ENCODE measurements at regions not wholly inside any gene's neighbourhood (a gene's known extent, or its start where the extent isn't known, plus 50 kb on each side); places are given as distances from the start of the nearest gene placed in this dataset.

DNA sequence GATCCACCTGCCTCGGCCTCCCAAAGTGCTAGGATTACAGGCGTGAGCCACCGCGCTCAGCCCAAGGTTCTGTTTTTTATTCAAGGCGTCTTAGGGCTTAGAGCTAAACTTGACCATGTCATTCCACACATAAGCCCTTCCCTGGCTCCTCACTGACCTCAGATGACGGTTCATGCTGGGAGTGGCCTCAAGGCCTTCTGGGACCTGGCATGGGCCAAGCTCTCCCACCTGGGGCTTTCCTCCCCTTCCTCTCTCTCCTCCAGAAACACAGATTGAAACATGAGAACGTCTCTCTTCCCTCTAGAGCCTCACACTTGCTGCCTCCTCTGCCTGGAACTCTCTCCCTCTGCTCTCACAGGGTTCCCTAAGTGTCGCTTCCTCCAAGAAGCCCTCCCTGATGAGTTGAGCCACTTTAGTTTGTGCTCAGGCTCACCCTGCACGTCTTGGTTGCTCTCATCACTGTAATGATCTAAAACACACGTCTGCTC, 155.6 kb upstream of the IER5L start (continued):
- TF ChIP-seq, protein P1, sequence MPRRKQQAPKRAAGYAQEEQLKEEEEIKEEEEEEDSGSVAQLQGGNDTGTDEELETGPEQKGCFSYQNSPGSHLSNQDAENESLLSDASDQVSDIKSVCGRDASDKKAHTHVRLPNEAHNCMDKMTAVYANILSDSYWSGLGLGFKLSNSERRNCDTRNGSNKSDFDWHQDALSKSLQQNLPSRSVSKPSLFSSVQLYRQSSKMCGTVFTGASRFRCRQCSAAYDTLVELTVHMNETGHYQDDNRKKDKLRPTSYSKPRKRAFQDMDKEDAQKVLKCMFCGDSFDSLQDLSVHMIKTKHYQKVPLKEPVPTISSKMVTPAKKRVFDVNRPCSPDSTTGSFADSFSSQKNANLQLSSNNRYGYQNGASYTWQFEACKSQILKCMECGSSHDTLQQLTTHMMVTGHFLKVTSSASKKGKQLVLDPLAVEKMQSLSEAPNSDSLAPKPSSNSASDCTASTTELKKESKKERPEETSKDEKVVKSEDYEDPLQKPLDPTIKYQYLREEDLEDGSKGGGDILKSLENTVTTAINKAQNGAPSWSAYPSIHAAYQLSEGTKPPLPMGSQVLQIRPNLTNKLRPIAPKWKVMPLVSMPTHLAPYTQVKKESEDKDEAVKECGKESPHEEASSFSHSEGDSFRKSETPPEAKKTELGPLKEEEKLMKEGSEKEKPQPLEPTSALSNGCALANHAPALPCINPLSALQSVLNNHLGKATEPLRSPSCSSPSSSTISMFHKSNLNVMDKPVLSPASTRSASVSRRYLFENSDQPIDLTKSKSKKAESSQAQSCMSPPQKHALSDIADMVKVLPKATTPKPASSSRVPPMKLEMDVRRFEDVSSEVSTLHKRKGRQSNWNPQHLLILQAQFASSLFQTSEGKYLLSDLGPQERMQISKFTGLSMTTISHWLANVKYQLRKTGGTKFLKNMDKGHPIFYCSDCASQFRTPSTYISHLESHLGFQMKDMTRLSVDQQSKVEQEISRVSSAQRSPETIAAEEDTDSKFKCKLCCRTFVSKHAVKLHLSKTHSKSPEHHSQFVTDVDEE (CRISPR knock-in tag; IDR thresholded peaks at IDR 0.05): no peak
- no peak for TF ChIP-seq ESRRG (CRISPR knock-in tag; IDR thresholded peaks at IDR 0.05)

DNA sequence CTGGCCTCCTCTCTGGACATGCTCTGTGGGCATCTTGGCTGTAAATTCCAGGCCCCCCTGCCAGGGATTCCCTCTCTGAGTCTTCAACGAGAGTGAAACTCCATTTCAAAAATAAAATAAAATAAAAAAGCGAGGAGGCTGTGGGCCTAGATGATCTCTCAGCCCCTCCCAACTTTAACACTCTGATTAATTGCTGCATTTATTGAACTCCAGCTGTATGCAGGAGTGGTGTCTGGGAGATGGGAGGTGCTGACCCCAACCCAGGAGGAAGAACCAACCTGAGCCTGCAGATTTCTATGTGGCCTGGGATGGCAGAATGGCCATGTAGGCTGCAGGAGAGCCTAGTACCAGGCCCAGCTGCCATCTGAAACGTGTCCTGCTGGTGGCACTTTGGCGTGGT, 154.5 kb upstream of the IER5L start:
- TF ChIP-seq ISL1 (CRISPR knock-in tag; IDR thresholded peaks at IDR 0.05) (no peak), ZFP3 (CRISPR knock-in tag; IDR thresholded peaks at IDR 0.05) (no peak), GLIS3 (CRISPR knock-in tag; IDR thresholded peaks at IDR 0.05) (no peak), ZC3H10 (CRISPR knock-in tag; IDR thresholded peaks at IDR 0.05) (no peak)
- TF ChIP-seq, protein P2, sequence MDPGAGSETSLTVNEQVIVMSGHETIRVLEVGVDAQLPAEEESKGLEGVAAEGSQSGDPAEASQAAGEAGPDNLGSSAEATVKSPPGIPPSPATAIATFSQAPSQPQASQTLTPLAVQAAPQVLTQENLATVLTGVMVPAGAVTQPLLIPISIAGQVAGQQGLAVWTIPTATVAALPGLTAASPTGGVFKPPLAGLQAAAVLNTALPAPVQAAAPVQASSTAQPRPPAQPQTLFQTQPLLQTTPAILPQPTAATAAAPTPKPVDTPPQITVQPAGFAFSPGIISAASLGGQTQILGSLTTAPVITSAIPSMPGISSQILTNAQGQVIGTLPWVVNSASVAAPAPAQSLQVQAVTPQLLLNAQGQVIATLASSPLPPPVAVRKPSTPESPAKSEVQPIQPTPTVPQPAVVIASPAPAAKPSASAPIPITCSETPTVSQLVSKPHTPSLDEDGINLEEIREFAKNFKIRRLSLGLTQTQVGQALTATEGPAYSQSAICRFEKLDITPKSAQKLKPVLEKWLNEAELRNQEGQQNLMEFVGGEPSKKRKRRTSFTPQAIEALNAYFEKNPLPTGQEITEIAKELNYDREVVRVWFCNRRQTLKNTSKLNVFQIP (CRISPR knock-in tag; IDR thresholded peaks at IDR 0.05; ENCODE audit: borderline replicate concordance, low read depth): no peak
- ATAC-seq: no peak

DNA sequence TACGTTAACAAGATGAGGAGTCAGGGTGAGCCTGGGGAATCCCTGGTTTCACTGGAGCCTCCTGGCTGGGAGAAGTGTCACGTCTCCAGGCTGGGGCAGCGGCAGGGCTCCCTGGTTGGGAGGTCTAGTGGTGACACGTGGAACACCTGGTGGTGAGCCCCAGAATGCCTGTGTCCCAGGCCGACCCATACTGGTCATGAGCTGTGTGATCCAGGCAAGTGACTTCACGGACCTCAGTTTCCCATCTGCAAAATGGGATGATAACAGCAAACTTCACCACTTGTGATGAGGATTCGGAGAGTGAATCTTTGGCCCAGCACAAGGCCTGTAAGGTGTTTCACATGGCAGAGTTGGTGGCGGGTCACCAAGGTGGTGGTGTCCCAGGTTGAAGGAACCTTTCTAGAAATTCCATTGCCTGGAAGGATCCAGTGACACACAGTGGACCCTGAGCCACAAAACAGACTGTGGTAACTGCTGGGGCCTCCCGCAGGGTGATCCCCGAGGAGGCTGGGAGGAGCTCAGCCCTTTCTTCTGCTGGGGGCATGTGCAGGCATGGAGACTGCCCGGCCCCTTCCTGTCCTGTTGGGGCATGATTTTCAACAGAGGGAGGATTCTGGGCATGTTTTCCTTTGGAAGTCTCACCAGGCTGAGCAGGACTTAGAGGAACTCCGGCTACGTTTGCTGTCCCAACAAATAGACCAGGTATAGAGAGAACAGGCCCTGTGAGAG, 153.9 kb upstream of the IER5L start:
- ATAC-seq: no peak
- TF ChIP-seq ARNTL (CRISPR knock-in tag; IDR thresholded peaks at IDR 0.05; ENCODE audit: borderline replicate concordance, low read depth) (no peak), TCF4 (CRISPR knock-in tag; IDR thresholded peaks at IDR 0.05; ENCODE audit: borderline replicate concordance) (no peak), ZNF565 (CRISPR knock-in tag; conservative IDR thresholded peaks at IDR 0.05; ENCODE audit: low read depth) (no peak), ZC3H10 (CRISPR knock-in tag; IDR thresholded peaks at IDR 0.05) (no peak), ZNF70 (CRISPR knock-in tag; IDR thresholded peaks at IDR 0.05) (no peak), ZFP30 (CRISPR knock-in tag; IDR thresholded peaks at IDR 0.05) (no peak), RARB (CRISPR knock-in tag; IDR thresholded peaks at IDR 0.05) (no peak), PPARA (CRISPR knock-in tag; IDR thresholded peaks at IDR 0.05; ENCODE audit: borderline replicate concordance) (no peak), CSDC2 (CRISPR knock-in tag; IDR thresholded peaks at IDR 0.05) (no peak), OSR1 (CRISPR knock-in tag; IDR thresholded peaks at IDR 0.05) (no peak), ZFP3 (CRISPR knock-in tag; IDR thresholded peaks at IDR 0.05) (no peak), ESRRG (CRISPR knock-in tag; IDR thresholded peaks at IDR 0.05) (no peak), SNAI2 (CRISPR knock-in tag; IDR thresholded peaks at IDR 0.05) (no peak), ISL1 (CRISPR knock-in tag; IDR thresholded peaks at IDR 0.05) (no peak), ZNF8 (CRISPR knock-in tag; IDR thresholded peaks at IDR 0.05) (no peak)
- TF ChIP-seq, protein P3, sequence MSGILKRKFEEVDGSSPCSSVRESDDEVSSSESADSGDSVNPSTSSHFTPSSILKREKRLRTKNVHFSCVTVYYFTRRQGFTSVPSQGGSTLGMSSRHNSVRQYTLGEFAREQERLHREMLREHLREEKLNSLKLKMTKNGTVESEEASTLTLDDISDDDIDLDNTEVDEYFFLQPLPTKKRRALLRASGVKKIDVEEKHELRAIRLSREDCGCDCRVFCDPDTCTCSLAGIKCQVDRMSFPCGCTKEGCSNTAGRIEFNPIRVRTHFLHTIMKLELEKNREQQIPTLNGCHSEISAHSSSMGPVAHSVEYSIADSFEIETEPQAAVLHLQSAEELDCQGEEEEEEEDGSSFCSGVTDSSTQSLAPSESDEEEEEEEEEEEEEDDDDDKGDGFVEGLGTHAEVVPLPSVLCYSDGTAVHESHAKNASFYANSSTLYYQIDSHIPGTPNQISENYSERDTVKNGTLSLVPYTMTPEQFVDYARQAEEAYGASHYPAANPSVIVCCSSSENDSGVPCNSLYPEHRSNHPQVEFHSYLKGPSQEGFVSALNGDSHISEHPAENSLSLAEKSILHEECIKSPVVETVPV (CRISPR knock-in tag; IDR thresholded peaks at IDR 0.05): no peak
- TF ChIP-seq, protein P2 (CRISPR knock-in tag; IDR thresholded peaks at IDR 0.05; ENCODE audit: borderline replicate concordance, low read depth): no peak
- TF ChIP-seq, protein P1 (CRISPR knock-in tag; IDR thresholded peaks at IDR 0.05): no peak

All from SK-N-SH treated with all-trans-retinoic acid at 6 μM for 48 hours (cell line).